Esophagus muscularis mucosa (tissue), 4 donors: ENCODE measurements at regions not wholly inside any gene's neighbourhood (a gene's known extent, or its start where the extent isn't known, plus 50 kb on each side); places are given as distances from the start of the nearest gene placed in this dataset.

Source experiments
- DNase-seq: peaks from one replicate; pipeline ENCODE4 v3.0.0-alpha.2; 2017; ENCODE audit errors: extremely low spot score
- H3K27ac ChIP-seq, 4 donors: fragments of 200-600 bp; sonication (generic); replicated peaks in 1 of 4; 1 replicate in 3 of 4; 2 replicates in 1 of 4; pipeline ENCODE4 v1.5.1; 2016 to 2019; ENCODE audit warnings: mild to moderate bottlenecking in 1 of 4
- H3K27me3 ChIP-seq, 4 donors: fragments of 200-600 bp; sonication (generic); one replicate each; pipeline versions ENCODE4 v1.5.1 to v1.6.0; 2016 to 2019
- H3K36me3 ChIP-seq, 4 donors: fragments of 200-600 bp; sonication (generic); one replicate each; pipeline ENCODE4 v1.5.1; 2016 to 2019
- H3K4me1 ChIP-seq, 4 donors: fragments of 200-600 bp; sonication (generic); one replicate each; pipeline ENCODE4 v1.5.1; 2016 to 2019
- H3K4me3 ChIP-seq, 4 donors: fragments of 200-600 bp; sonication (generic); 1 replicate in 2 of 4; 2 replicates in 2 of 4; pipeline ENCODE4 v1.5.1; 2016 to 2019; ENCODE audit warnings: mild to moderate bottlenecking in 4 of 4, moderate library complexity in 1 of 4
- H3K9me3 ChIP-seq, 4 donors: fragments of 200-600 bp; sonication (generic); 1 replicate in 3 of 4; 2 replicates in 1 of 4; pipeline ENCODE4 v1.5.1; 2016 to 2019
- EP300 ChIP-seq: sonication (generic); formaldehyde crosslinking; IDR thresholded peaks from one replicate; pipeline ENCODE4 v1.6.1; 2017; ENCODE audit warnings: antibody characterized with exemption
- POLR2A ChIP-seq: fragments of 450-650 bp; IDR thresholded peaks from one replicate; pipeline ENCODE4 v1.6.1; 2017; ENCODE audit warnings: antibody characterized with exemption, moderate library complexity, mild to moderate bottlenecking, low read depth
- POLR2AphosphoS5 ChIP-seq, 2 donors: sonication (generic); formaldehyde crosslinking; IDR thresholded peaks; one replicate each; pipeline ENCODE4 v1.6.1; 2017; ENCODE audit warnings: antibody characterized with exemption in 2 of 2
- WGBS: methylation state at CpG from one replicate; pipeline ENCODE4 v1.1.5; 2018; 5-methylcytosine and 5-hydroxymethylcytosine counted together
- intact Hi-C: fragments of 100-400 bp; cut with DNase I; formaldehyde crosslinking; loops from one replicate; pipeline ENCODE4 v1.15.1; 2023
- TF ChIP-seq, protein P1 (sequence below), 3 experiments: fragments of 200-600 bp in 2 of 3; fragments of 450-650 bp in 1 of 3; sonication (generic) in 2 of 3; IDR thresholded peaks; one replicate each; pipeline ENCODE4 v1.5.1; 2017 to 2019; ENCODE audit warnings: antibody characterized with exemption in 3 of 3, mild to moderate bottlenecking in 2 of 3, moderate library complexity in 1 of 3

DNA sequence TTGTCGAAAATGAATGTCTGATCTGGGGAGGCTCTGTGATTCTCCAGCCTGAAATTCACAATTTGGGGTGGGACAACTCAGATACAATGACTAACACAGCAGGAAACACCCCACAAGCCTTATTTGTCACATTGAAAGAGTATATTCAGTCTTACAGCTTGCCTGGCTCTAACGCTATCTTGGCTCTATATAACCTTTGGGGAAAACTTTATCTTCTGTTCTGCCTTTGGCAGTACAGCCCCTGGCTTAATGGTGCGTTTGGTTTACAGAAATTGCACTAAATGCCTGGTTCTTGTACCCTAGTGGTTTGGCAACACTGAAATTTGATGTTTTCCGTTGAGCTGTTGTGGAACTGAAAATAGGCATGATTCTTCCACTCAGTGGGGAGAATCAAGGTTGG, 178.1 kb upstream of the VEGFC start:
- Histone ChIP-seq H3K4me3 (no peak overlapping the region), H3K27me3 (no peaks in the 10 kb centered on the region), H3K4me1 (no peaks in the 10 kb centered on the region), H3K27ac (no peak overlapping the region), H3K36me3 (no peaks in the 10 kb centered on the region), H3K9me3 (no peaks in the 10 kb centered on the region)
- no peak for TF ChIP-seq POLR2AphosphoS5 (IDR thresholded peaks at IDR 0.05)
- intact Hi-C loops = no loop called here
- no peak for DNase-seq
- WGBS = 90% methylated on average over 4 of the region's 4 CpGs

DNA sequence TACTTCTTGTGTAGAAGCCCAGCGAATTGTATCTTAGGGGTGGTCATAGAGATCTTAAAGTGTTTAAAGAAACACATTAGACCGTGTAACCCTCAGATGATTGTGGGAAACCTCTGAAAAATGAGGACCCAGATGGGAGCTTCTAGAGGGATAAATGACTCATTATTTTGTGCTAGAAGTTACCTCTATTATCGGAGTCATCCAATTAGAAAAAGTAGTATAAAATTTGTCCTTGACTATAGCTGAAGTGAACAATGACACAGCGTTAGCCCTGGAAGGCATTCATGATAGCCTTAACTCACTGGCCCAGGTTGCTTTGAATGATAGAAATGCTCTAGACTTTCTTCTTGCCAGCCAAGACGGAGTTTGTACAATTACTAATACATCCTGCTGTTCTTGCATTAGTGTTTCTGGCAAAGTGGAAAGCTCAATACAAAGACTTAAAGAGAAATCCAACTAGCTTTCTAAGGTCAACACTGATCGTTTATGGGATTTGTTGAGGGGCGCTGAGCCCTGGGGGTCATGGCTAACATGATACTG, 178.9 kb upstream of the VEGFC start:
- 88% methylated on average over 7 of the region's 7 CpGs for WGBS
- Histone ChIP-seq H3K36me3 (no peaks in the 10 kb centered on the region), H3K27ac (no peak overlapping the region), H3K4me1 (no peaks in the 10 kb centered on the region), H3K9me3 (no peaks in the 10 kb centered on the region), H3K27me3 (no peaks in the 10 kb centered on the region), H3K4me3 (no peak overlapping the region)
- TF ChIP-seq POLR2A = no peak
- no peak for TF ChIP-seq EP300
- no peak for TF ChIP-seq POLR2AphosphoS5 (IDR thresholded peaks at IDR 0.05)
- TF ChIP-seq, protein P1, sequence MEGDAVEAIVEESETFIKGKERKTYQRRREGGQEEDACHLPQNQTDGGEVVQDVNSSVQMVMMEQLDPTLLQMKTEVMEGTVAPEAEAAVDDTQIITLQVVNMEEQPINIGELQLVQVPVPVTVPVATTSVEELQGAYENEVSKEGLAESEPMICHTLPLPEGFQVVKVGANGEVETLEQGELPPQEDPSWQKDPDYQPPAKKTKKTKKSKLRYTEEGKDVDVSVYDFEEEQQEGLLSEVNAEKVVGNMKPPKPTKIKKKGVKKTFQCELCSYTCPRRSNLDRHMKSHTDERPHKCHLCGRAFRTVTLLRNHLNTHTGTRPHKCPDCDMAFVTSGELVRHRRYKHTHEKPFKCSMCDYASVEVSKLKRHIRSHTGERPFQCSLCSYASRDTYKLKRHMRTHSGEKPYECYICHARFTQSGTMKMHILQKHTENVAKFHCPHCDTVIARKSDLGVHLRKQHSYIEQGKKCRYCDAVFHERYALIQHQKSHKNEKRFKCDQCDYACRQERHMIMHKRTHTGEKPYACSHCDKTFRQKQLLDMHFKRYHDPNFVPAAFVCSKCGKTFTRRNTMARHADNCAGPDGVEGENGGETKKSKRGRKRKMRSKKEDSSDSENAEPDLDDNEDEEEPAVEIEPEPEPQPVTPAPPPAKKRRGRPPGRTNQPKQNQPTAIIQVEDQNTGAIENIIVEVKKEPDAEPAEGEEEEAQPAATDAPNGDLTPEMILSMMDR (IDR thresholded peaks at IDR 0.05) = no peak
- intact Hi-C loops = no loop called here
- DNase-seq = no peak

DNA sequence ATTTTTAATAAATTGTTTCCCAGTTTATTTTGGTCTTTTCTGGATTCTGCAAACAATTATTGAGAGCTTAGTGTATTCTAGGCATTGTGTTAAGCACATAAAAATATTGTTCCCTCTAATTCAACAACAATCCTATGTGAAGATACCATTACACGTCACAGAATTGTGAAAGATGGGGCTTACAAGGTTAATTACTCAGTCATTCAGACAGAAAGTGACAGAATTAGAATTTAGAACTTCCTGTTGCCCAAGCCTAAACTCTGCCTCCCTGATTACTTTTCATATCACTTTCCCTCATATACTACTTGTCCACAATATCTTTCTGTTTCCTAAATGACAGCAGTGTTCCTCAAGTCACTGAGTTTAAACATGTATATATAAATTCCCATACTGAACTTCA, 186.7 kb upstream of the VEGFC start:
- no peak for TF ChIP-seq POLR2AphosphoS5 (IDR thresholded peaks at IDR 0.05)
- TF ChIP-seq POLR2A = no peak
- Histone ChIP-seq H3K27me3 (no peaks in the 10 kb centered on the region), H3K4me3 (no peak overlapping the region), H3K9me3 (no peaks in the 10 kb centered on the region), H3K27ac (no peak overlapping the region), H3K36me3 (no peaks in the 10 kb centered on the region), H3K4me1 (no peaks in the 10 kb centered on the region)
- WGBS = 72% methylated on average over 1 of the region's 1 CpG
- no peak for DNase-seq
- intact Hi-C loops = no loop called here

GRCh38 chr4:176981074-176981473, 188.4 kb upstream of the VEGFC start:
- intact Hi-C loops = no loop called here

DNA sequence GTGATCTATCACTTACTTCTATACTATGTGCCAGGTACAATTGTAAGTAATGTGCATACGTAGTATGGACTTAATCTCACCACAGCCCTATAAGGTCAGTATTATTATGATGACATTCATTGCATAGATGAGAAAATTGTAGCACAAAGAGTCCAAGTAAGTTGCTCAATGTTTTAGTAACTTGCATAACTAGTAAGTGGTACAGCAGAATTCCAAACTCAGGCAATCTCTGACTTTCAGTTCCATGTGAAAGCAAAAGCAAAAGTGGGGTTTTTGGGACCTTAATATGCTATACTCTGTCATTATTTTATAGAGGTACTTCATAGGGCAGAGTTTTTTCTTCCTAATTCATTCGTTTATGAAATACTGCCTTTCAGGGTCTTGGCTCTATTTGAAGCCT, 188.8 kb upstream of the VEGFC start:
- H3K27ac ChIP-seq = peak overlapping the region in 1 of 4 donors; percentile 21
- no peaks in the 10 kb centered on the region for H3K36me3 ChIP-seq
- H3K9me3 ChIP-seq = no peaks in the 10 kb centered on the region
- no peaks in the 10 kb centered on the region for H3K4me1 ChIP-seq
- no peak overlapping the region for H3K4me3 ChIP-seq
- 66% methylated on average over 2 of the region's 2 CpGs for WGBS
- DNase-seq = no peak
- H3K27me3 ChIP-seq = no peaks in the 10 kb centered on the region
- intact Hi-C loops = no loop called here
- no peak for TF ChIP-seq POLR2A
- TF ChIP-seq POLR2AphosphoS5 (IDR thresholded peaks at IDR 0.05) = no peak
- no peak for TF ChIP-seq EP300

More at GRCh38 chr4:176981074-176981473, 188.4 kb upstream of the VEGFC start:
- H3K36me3 ChIP-seq = no peaks in the 10 kb centered on the region
- H3K27ac ChIP-seq = peak overlapping the region in 1 of 4 donors; percentile 21
- TF ChIP-seq POLR2AphosphoS5 (IDR thresholded peaks at IDR 0.05) (no peak), EP300 (no peak), POLR2A (no peak)
- TF ChIP-seq, protein P1 (IDR thresholded peaks at IDR 0.05) = no peak
- H3K4me1 ChIP-seq = no peaks in the 10 kb centered on the region
- no peaks in the 10 kb centered on the region for H3K27me3 ChIP-seq
- DNase-seq = no peak
- H3K4me3 ChIP-seq = no peak overlapping the region
- no peaks in the 10 kb centered on the region for H3K9me3 ChIP-seq

DNA sequence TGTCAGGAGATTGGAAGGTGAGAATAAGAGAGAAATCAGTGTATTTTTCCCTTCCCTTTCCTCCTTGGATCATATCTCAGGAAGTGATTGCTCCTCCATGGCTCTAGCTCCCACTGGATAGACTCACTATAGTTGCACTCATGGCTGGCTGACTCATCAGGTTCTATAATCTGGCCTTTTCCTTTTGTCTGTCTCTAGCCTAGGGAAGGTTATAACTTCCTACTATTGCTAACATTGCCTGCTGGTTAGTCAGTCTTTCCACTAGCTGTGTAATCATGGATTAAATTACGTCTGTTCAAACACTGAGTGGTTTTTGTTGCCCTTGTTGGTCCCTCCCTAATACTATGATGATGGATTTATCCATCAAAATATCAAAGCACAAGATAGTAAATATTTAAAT, 195.5 kb upstream of the VEGFC start:
- Histone ChIP-seq H3K27ac (no peak overlapping the region), H3K27me3 (no peaks in the 10 kb centered on the region), H3K4me3 (no peak overlapping the region), H3K9me3 (no peaks in the 10 kb centered on the region), H3K4me1 (no peaks in the 10 kb centered on the region), H3K36me3 (no peaks in the 10 kb centered on the region)
- intact Hi-C loops = no loop called here
- TF ChIP-seq POLR2A = no peak
- TF ChIP-seq POLR2AphosphoS5 (IDR thresholded peaks at IDR 0.05) = no peak
- TF ChIP-seq, protein P1 (IDR thresholded peaks at IDR 0.05) = no peak
- TF ChIP-seq EP300 = no peak
- DNase-seq = no peak
- WGBS = 27% methylated on average over 1 of the region's 1 CpG
